HG03064 (cell line): ENCODE measurements at regions not wholly inside any gene's neighbourhood (a gene's known extent, or its start where the extent isn't known, plus 50 kb on each side); places are given as distances from the start of the nearest gene placed in this dataset.
"Not testable (repeated sequence)": the region's sequence is repeated elsewhere in the genome, so short reads cannot be mapped to it uniquely, and the experiment has no call there.

Experiments
- ATAC-seq: cut with Tn5 transposase; IDR thresholded peaks from one replicate; pipeline ENCODE4 v1.9.1; 2021; ENCODE audit warnings: low read depth; ENCODE audit not compliant: unreplicated experiment

DNA sequence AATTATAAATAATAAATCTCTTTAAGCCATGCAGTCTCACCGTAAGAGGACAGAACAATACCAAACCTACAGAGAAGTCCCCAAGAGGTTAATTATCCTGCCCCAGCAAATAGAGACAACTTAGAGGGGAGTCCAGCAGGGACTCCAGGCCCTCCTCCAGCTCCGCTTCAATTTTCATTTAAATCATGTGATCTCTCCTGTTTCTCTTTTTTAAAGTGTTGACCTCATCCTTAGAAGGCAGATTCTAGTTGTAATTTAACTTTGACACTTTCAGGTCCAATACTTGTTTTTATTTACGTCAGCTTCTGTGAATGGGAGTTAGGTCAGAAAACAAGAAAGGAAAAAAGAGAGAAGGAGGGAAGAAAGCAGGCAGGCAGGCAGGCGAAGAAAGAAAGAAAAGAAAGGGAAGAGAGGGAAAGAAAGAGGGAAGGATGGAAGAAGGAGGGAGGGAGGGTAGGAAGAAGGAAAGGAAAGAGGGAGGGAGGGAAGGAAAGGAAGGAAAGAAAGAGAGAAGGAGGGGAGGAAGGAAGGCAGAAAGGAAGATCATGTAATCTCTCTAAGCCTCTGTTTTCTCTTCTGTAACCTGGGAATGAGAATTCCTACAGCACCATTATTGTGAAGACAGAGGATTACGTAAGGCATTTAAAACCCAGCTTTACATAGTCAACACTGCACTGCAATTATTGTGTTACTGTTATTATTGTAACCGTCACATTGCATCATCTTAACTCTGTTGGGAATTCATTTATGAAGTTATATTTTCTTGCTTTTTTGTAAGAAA is 227.7 kb downstream of the SKIDA1 start:
- ATAC-seq: no peak

DNA sequence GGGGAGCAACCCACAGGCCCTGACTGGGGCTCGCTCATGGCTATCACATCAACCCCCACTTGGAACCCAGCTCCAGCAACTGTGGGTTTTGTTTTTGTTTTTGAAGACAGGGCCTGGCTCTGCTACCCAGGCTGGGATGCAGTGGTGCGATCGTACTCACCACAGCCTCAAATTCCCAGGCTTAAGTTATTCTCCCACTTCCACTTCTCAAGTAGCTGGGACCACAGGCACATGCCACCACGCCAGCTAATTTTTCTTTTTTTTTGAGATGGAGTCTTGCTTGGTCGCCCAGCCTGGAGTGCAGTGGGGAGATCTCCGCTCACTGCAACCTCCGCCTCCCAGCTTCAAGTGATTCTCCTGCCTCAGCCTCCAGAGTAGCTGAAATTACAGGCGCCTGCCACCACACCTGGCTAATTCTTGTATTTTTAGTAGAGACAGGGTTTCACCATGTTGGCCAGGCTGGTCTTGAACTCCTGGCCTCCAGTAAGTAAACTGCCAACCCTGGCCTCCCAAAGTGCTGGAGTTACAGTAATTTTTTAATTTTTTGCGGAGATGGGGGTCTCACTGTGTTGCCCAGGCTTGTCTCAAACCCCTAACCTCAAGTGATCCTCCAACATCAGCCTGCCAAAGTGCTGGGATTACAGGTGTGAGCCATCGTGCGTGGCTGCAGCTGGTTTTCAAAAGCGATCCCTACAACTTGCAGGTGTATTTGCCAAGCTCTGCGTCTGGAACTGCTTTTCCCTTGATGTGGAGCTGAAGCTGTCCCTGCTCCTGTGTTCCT is 228.7 kb downstream of the SKIDA1 start:
- no peak for ATAC-seq

DNA sequence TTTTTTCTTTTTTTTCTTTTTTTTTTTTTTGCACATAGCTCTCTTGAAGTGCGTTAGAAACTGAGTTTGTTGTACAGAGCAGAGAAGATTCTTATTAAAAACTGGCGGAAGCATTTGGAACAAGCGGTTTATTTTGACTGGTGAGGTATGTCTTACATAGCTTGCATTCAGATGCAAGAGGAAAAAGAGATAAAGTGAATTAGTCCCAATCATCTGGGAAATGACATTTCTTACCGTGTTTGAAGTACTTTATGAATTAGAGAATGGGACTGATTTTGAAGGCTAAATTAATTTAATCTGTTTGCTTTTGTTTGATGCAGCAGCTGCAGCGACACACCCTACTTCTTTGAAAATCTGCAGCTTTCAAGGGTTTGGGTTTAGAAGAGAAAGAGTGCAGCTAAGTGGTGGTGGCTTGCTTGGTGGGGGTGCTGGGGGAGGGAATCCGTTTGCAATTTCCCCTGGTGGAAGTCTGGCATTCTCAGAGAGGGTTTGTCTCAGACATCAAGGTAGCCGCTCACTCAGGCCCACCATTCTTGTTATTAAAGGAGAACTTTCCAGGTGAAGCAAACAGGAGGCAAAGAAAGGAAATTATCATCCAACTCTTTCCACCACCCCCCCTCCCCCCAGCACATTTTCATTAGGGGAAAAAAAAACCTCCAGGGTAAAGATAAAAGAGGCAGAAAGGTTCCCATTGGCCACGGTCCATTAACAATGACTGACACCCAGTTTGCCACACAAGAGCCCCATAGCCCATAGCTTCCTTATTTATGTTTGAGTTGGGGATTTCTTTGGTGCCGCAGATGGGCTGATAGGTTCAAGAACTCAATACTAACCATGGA is 231.7 kb downstream of the SKIDA1 start:
- ATAC-seq: no peak

DNA sequence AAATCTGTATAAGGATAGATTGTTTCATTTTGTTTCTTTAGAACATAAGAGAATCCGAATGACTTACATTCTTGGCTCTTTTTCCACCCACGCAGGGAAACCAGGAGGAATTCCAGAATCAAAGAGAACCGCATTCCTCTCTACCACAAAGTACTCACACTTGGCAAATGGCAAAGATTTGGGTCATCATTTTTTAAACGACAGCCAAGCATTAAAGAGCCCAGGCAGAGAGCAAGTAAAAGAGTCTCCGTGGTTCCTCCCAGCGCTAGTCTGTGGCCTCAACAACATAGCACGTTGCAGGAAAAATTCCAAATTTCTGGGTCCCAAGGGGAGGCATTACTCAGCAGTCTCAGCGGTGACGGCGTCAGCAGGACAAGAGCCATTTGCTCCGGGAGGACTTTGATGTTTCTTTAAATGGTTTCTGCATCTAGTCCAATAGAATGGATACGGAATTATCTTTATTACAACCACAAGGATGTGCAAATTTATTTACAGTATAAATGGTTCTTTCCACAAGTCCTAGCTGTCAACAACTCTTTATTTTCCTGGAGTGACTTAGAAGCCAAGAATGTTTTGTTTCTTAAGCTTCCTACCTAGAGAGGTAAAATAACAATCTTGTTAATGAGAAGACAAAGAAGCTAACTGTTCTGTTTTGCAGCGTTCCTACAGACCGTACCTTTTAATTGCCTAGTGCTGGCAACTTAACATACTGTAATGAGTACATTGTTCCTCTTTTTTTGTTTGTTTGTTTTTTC is 232.5 kb downstream of the SKIDA1 start:
- ATAC-seq: no peak

DNA sequence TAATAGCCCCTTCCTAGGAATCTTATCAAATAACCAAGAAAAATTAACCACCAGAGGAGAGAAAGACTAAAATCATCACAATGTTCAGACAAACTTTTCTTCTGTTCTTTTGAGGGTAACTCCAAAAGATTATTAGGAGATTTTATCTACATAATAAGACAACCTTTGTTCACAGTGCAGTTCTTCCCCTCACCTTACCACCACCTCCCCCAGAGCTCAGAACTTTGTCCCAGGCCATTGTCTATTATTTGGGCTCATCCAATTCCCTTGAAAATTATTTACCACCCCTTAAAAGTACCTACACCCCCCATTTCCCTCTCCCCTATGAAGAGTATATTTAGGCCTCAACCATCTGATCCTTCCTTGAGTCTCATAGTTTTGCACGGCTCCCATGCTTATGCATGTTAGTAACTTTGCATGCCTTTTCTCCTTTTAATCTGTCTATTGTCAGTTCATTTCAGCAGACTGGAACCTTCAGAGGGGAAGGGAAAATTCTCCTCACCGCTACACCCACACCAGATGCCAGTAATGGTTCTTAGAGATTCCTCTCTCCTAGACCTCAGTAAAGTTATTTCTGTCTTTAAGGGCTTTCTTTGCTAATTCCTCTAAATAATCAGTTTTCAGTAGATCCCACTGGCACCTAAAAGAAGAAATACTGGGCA is 234.9 kb downstream of the SKIDA1 start:
- ATAC-seq: no peak

DNA sequence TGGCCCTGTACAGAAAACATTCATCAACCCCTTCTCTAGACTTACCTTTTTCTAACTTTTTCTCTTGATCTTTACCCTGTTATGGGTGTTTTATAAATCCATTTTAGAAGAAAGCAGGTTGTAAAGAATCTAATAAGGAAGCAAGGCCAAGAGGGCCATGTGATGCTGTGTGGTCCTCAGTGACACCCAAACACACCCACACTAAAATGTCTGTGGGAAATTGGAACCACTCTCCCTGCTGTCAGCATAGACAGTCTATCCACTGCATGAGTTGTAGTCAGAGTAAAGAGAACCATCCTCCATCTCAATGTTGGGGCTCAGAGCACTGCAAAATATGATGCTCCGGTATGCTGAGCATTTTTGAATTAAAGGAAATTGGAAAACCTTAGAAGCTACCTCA is 235.5 kb downstream of the SKIDA1 start:
- no peak for ATAC-seq

DNA sequence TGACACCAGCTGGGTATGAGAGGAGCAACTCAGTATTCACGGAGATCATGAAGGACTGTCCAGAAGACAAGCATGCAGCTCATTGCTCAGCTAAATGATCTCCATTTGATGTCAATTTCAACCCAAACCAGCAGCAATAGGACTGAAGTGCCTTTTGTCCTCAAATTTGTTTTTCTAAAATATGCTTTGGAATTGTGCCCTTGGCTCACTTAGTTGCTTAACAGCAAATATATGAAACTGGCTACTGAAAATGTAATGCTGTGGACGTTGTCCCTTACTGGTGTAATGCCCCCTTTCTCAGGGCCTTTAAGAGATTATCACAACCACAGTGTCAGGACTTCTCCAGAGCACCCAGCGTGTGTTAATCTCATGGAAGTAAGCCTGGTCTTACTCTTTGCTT is 236.2 kb downstream of the SKIDA1 start:
- ATAC-seq: no peak

DNA sequence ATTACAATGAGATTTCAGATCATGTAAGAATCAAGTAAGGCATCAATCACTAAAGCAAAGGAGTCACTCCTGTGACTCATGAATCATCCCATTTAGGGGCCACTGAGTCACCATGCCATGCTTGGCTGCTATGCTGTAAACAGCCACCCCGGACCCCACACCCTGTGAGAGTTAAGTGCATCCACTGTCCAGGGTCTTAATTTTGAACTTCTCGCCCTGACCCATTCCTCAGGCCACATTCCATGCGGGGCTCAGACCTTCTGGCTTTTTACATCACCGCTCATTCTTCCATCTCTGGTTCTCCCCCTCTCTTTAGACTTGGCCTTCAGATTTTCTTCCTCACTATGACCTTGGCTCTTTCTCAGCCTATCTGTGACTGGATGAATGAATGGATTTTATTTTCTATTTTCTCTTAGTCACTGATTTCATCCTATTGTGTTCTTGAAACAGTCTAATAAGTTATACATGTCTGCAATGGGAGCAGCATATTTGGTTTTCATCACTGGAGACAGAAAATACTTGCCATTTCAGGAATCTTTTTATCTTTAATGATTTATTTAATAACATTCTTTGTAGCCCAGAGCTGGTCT is 239.6 kb downstream of the SKIDA1 start:
- ATAC-seq: no peak

DNA sequence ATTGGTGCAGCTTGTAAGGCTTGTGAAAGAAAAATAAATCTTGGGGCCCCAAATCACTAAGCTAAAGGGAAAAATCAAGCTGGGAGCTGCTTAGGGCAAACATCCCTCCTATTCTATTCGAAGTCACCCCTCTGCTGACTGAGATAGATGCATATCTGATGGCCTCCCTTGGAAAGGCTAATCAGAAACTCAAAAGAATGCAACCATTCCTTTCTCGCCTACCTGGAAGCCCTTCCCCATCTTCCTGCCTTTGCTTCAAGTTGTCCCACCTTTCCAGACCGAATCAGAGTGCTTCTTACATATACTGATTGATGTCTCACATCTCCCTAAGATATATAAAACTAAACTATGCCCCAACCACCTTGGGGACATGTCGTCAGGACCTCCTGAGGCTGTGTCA is 240.3 kb downstream of the SKIDA1 start:
- no peak for ATAC-seq

DNA sequence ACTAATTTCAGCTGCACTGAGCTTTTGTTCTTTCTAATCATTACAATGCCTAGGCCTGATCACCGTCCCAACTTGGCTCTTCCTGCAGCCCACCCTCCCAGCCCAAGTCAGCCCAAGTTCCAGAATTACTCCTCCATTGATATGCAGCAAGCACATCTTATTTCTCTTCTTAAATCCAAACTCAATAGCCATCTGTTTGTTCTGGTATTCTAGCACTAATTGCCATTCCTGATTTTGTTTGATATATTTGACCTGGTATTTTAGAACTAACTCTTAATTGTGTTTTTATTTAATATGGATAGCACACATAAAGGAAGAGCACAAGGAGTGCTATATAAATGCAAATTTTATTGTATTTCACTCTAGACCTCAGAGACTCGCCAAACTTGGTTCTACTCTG is 241.2 kb downstream of the SKIDA1 start:
- no peak for ATAC-seq

DNA sequence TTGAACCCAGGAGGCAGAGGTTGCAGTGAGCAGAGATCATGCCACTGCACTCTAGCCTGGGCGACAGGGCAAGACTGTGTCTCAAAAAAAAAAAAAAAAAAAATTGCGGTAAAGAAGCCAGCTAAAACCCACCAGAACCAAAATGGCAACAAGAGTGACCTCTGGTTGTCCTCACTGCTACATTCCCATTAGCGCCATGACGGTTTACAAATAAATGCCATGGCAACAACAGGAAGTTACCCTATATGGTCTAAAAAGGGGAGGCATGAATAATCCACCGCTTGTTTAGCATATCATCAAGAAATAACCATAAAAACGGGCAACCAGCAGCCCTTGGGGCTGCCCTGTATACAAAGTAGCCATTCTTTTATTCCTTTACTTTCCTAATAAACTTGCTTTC is 242.4 kb downstream of the SKIDA1 start:
- not testable (repeated sequence) for ATAC-seq

DNA sequence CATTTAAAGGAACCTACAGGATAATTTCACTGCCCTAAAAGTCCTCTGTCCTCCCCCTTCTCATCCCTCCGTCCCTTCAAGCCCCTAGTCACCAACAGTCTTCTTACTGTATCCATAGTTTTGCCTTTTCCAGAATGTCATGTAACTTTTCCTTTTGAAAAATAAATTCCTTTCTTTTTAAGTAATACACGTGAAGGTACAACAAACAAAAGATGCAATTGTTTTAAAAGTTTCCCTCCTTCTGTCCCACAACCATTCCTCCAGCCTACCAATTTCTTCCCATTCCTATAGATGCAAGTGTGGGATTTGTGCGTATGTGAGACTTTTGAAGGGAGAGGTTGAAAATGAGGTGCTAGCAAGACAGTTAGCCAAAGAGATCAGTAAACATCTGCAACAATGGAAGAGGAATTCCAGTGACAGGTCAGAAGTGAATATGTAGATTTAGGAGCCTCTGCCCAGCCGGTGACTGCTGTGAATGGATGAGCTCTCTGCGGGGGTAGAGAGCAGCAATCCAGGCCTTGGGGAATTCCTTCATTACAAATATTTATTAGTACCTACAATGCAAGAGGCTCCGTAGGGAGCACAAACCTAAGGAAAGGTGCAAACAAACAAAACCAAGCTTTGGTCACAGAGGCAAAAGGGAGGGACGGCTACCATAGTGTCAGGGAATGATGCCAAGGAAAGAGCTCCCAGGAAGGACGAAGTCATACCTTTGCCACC is 243.6 kb downstream of the SKIDA1 start:
- ATAC-seq: no peak

DNA sequence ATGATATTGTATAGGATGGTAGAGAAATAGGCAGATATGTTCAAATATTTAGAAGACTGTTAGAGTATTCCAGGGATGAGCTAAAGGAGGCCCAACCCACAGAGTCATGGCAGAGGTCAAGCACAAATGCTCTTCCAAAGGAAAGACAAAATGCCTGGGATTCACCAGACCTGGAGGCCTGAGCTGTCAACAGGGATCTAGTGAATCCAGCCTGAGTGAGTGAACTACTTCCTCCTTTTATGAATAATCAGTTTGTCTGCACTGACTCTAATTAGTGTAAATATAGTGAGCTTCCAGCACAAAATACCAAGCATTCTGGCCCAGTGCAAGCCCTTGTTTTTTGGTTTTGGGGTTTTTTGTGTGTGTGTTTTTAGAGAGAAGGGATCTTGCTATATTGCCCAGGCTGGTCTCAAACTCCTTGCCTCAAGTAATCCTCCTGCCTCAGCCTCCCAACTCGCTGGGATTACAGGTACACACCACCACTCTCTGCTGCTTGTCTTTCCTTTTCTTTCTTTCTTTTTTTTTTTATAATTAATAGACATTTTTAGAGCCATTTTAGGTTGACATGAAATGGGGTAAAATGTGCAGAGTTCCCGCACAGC is 244.4 kb downstream of the SKIDA1 start:
- no peak for ATAC-seq

DNA sequence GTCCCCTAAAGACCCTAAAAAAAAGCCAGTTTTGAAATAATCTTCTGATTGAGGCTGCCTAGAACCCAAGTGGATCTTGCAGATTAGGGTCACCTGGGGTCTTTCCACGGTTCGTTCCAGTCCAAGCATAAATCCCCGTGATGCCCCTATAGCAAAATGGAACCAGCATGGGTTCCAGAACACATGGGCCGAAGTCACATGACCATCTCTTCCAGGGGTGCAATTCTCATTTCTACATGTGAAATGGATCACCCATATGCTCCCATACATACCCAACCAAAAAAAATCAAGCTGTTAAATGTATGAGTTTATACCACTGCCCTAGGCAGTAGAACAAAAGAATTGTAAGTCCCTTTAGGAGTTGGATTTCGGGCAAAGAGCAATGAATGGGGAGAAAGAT is 245.4 kb downstream of the SKIDA1 start:
- no peak for ATAC-seq

DNA sequence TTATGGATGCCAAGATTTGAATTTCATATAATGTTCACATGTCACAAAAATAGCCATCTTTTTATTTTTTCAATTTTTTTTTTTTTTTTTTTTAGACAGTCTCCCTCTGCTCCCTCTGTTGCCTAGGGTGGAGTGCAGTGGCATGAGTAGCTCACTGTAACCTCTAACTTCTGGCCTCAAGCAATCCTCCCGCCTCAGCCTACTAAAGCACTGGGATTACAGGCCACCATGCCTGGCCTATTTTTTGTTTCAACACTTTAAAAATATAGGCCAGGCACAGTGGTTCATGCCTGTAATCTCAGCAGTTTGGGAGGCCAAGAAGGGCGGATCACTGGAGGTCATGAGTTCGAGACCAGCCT is 246.3 kb downstream of the SKIDA1 start:
- no peak for ATAC-seq

DNA sequence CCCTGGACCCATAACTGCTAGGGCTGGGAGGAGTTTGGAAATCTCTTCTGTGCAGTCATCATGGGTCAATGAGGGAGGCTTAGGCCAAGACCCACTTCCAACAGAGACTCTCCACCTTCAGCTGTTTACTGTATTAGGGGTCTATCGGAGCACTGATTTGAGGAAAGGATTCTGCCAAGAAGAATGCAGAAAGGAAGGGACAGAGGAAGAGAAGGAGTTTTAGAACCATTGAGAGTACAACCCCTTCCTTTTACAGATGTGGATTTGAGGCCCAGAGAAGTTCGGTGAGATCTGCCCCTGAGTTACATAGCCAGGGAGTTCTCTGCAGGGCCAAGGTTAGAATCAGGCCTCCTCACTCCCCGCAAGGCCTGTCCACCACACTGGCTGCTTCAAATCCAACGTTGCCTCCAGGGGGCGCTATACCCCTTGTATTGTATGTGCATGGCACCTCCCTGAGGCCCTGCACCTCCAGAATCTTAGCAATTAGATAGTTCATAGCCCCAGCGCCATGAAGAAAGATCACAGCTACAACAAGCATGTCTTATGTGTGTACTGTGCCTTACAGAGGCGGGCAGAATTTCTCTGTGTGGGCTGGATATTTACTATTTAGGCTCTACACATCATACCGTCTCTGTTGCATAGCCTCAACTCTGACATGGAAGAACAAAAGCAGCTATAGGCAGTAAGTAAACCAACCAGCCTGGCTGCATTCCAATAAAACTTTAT is 246.8 kb downstream of the SKIDA1 start:
- no peak for ATAC-seq

DNA sequence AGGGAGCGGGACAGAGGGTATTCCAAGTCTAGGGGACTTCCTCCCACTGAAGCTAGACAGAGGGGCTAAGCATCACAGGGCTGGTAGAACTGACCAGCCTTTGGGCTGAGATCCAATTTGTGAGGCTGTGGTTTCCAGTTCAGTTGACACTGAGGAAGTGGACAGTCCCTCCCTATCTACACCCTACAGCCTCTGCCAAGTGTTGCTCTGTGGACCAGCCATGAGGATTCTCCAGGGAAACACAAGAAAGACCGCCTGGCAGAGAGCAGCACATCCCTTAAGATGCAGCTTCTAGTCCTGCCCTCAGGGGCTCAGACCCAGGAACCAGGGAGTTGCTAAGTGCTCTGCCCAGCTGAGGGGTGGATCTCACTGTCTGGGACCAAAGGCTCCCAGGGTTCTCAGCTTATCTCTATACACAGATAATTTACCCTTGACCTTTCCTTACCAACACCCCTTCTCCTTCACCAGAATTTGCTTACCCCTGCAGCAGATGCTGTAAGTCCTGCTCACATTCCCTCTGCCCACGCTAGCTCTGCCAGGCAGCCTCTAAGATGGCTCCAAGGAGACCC is 252.0 kb downstream of the SKIDA1 start:
- ATAC-seq: no peak
